ENCODE measurements at regions not wholly inside any gene's neighbourhood (a gene's known extent, or its start where the extent isn't known, plus 50 kb on each side); places are given as distances from the start of the nearest gene placed in this dataset.

GRCh38 chrX:121832446-121832845, 785.0 kb downstream of the GLUD2 start:
- CTCF ChIA-PET = no interaction called here
- POLR2A ChIA-PET = no interaction called here
- H3K4me3 Mint-ChIP-seq = no peak overlapping the region
- Histone ChIP-seq H3K27me3 (ENCODE audit: control insufficient read depth in 1 of 2, insufficient read depth in 2 of 2, low read length in 2 of 2) (no peaks in the 10 kb centered on the region), H3K4me3 (ENCODE audit: low read length) (no peak overlapping the region), H3K4me1 (ENCODE audit: insufficient read depth, low read length) (no peaks in the 10 kb centered on the region), H3K36me3 (ENCODE audit: insufficient read depth, low read length) (no peaks in the 10 kb centered on the region), H3K9me3 (ENCODE audit: control insufficient read depth in 1 of 2, insufficient read depth in 1 of 2, low read length in 2 of 2) (no peaks in the 10 kb centered on the region), H3K27ac (ENCODE audit: low read depth in 1 of 2, low read length in 2 of 2) (no peak overlapping the region)
- DNase-seq = no peak
- H3K36me3 Mint-ChIP-seq (ENCODE audit: low read depth) = no peaks in the 10 kb centered on the region
- no peak for TF ChIP-seq CTCF (IDR thresholded peaks at IDR 0.05)
- intact Hi-C loops (cut with DNase I, micrococcal nuclease) = no loop called here
- H3K9me3 Mint-ChIP-seq = no peaks in the 10 kb centered on the region
- no peak overlapping the region for H3K27ac Mint-ChIP-seq
- no peak for ATAC-seq (ENCODE audit: poor library complexity)
- no peaks in the 10 kb centered on the region for H3K4me1 Mint-ChIP-seq (ENCODE audit: low read depth)
- H3K27me3 Mint-ChIP-seq = no peaks in the 10 kb centered on the region

- intact Hi-C loops (cut with DNase I, micrococcal nuclease) = no loop called here
- DNase-seq (no peak), ATAC-seq (ENCODE audit: poor library complexity) (no peak)
- Histone ChIP-seq H3K27ac (ENCODE audit: low read depth in 1 of 2, low read length in 2 of 2) (no peak overlapping the region), H3K4me3 (ENCODE audit: low read length) (no peak overlapping the region), H3K27me3 (ENCODE audit: control insufficient read depth in 1 of 2, insufficient read depth in 2 of 2, low read length in 2 of 2) (no peaks in the 10 kb centered on the region), H3K9me3 (ENCODE audit: control insufficient read depth in 1 of 2, insufficient read depth in 1 of 2, low read length in 2 of 2) (no peaks in the 10 kb centered on the region), H3K4me1 (ENCODE audit: insufficient read depth, low read length) (no peaks in the 10 kb centered on the region), H3K36me3 (ENCODE audit: insufficient read depth, low read length) (no peaks in the 10 kb centered on the region)
- Mint-ChIP-seq H3K27me3 (no peaks in the 10 kb centered on the region), H3K4me3 (no peak overlapping the region), H3K36me3 (ENCODE audit: low read depth) (no peaks in the 10 kb centered on the region), H3K4me1 (ENCODE audit: low read depth) (no peaks in the 10 kb centered on the region), H3K9me3 (no peaks in the 10 kb centered on the region), H3K27ac (no peak overlapping the region)
- TF ChIP-seq CTCF (IDR thresholded peaks at IDR 0.05) = no peak
- ChIA-PET POLR2A (no interaction called here), CTCF (no interaction called here)
Measured at GRCh38 chrX:121836000-121836399, 788.6 kb downstream of the GLUD2 start.

- H3K27ac Mint-ChIP-seq = no peak overlapping the region
- no peaks in the 10 kb centered on the region for H3K36me3 Mint-ChIP-seq (ENCODE audit: low read depth)
- intact Hi-C loops (cut with DNase I, micrococcal nuclease) = no loop called here
- no peaks in the 10 kb centered on the region for H3K27me3 Mint-ChIP-seq
- DNase-seq = no peak
- TF ChIP-seq CTCF (IDR thresholded peaks at IDR 0.05) = no peak
- H3K4me1 ChIP-seq (ENCODE audit: insufficient read depth, low read length) = no peaks in the 10 kb centered on the region
- ChIA-PET CTCF (no interaction called here), POLR2A (interaction anchor here (0.7 kb wide), 1 partner anchor 1060 kb away, joined by 4 read pairs; no protein-coding TSS in a partner anchor)
- H3K4me1 Mint-ChIP-seq (ENCODE audit: low read depth) = no peaks in the 10 kb centered on the region
- H3K4me3 ChIP-seq (ENCODE audit: low read length) = no peak overlapping the region
- H3K9me3 Mint-ChIP-seq = no peaks in the 10 kb centered on the region
- peaks cover 0 to 9% of the 10 kb centered on the region in 2 experiments for H3K9me3 ChIP-seq (ENCODE audit: control insufficient read depth in 1 of 2, insufficient read depth in 1 of 2, low read length in 2 of 2)
- H3K27me3 ChIP-seq (ENCODE audit: control insufficient read depth in 1 of 2, insufficient read depth in 2 of 2, low read length in 2 of 2) = no peaks in the 10 kb centered on the region
- H3K36me3 ChIP-seq (ENCODE audit: insufficient read depth, low read length) = no peaks in the 10 kb centered on the region
- no peak for ATAC-seq (ENCODE audit: poor library complexity)
- H3K27ac ChIP-seq (ENCODE audit: low read depth in 1 of 2, low read length in 2 of 2) = no peak overlapping the region
- H3K4me3 Mint-ChIP-seq = no peak overlapping the region
Measured at GRCh38 chrX:121851033-121851432, 803.6 kb downstream of the GLUD2 start.
